ENCODE measurements at regions not wholly inside any gene's neighbourhood (a gene's known extent, or its start where the extent isn't known, plus 50 kb on each side); places are given as distances from the start of the nearest gene placed in this dataset.

- Histone ChIP-seq H3K4me3 (ENCODE audit: low read length in 2 of 2) (no peak overlapping the region), H3K27me3 (ENCODE audit: control insufficient read depth in 2 of 2, insufficient read depth in 2 of 2, low read length in 2 of 2) (no peaks in the 10 kb centered on the region), H3K36me3 (ENCODE audit: control insufficient read depth in 2 of 2, insufficient read depth in 2 of 2, low read length in 2 of 2) (no peaks in the 10 kb centered on the region), H3K9me3 (ENCODE audit: control insufficient read depth in 2 of 2, low read length in 2 of 2) (no peaks in the 10 kb centered on the region), H3K9ac (ENCODE audit: low read depth in 1 of 2, low read length in 2 of 2) (no peak overlapping the region), H3K27ac (ENCODE audit: low read depth in 2 of 2, low read length in 2 of 2) (no peak overlapping the region), H3K4me1 (ENCODE audit: control insufficient read depth in 2 of 2, insufficient read depth in 2 of 2, low read length in 2 of 2) (no peaks in the 10 kb centered on the region)
These were observed 579.2 kb upstream of the ZNF462 start for GRCh38 chr9:106283769-106284168.

- no peaks in the 10 kb centered on the region for H3K4me1 ChIP-seq (ENCODE audit: control insufficient read depth in 2 of 2, insufficient read depth in 2 of 2, low read length in 2 of 2)
- no peak overlapping the region for H3K27ac ChIP-seq (ENCODE audit: low read depth in 2 of 2, low read length in 2 of 2)
- H3K27me3 ChIP-seq (ENCODE audit: control insufficient read depth in 2 of 2, insufficient read depth in 2 of 2, low read length in 2 of 2) = no peaks in the 10 kb centered on the region
- no peaks in the 10 kb centered on the region for H3K9me3 ChIP-seq (ENCODE audit: control insufficient read depth in 2 of 2, low read length in 2 of 2)
- no peak overlapping the region for H3K4me3 ChIP-seq (ENCODE audit: low read length in 2 of 2)
- H3K36me3 ChIP-seq (ENCODE audit: control insufficient read depth in 2 of 2, insufficient read depth in 2 of 2, low read length in 2 of 2) = no peaks in the 10 kb centered on the region
- H3K9ac ChIP-seq (ENCODE audit: low read depth in 1 of 2, low read length in 2 of 2) = no peak overlapping the region
These were observed 578.7 kb upstream of the ZNF462 start for GRCh38 chr9:106284296-106284695.

- Histone ChIP-seq H3K27me3 (ENCODE audit: control insufficient read depth in 2 of 2, insufficient read depth in 2 of 2, low read length in 2 of 2) (no peaks in the 10 kb centered on the region), H3K36me3 (ENCODE audit: control insufficient read depth in 2 of 2, insufficient read depth in 2 of 2, low read length in 2 of 2) (no peaks in the 10 kb centered on the region), H3K4me3 (ENCODE audit: low read length in 2 of 2) (no peak overlapping the region), H3K9ac (ENCODE audit: low read depth in 1 of 2, low read length in 2 of 2) (no peak overlapping the region), H3K27ac (ENCODE audit: low read depth in 2 of 2, low read length in 2 of 2) (no peak overlapping the region), H3K4me1 (ENCODE audit: control insufficient read depth in 2 of 2, insufficient read depth in 2 of 2, low read length in 2 of 2) (no peaks in the 10 kb centered on the region), H3K9me3 (ENCODE audit: control insufficient read depth in 2 of 2, low read length in 2 of 2) (no peaks in the 10 kb centered on the region)
These were observed 576.7 kb upstream of the ZNF462 start for GRCh38 chr9:106286249-106286648.

GRCh38 chr9:106287091-106287631 lies 575.8 kb upstream of the ZNF462 start:
- no peaks in the 10 kb centered on the region for H3K27me3 ChIP-seq (ENCODE audit: control insufficient read depth in 2 of 2, insufficient read depth in 2 of 2, low read length in 2 of 2)
- H3K4me1 ChIP-seq (ENCODE audit: control insufficient read depth in 2 of 2, insufficient read depth in 2 of 2, low read length in 2 of 2) = no peaks in the 10 kb centered on the region
- no peaks in the 10 kb centered on the region for H3K9me3 ChIP-seq (ENCODE audit: control insufficient read depth in 2 of 2, low read length in 2 of 2)
- H3K4me3 ChIP-seq (ENCODE audit: low read length in 2 of 2) = peak overlapping the region in 1 of 2 donors; percentile 43
- no peak overlapping the region for H3K27ac ChIP-seq (ENCODE audit: low read depth in 2 of 2, low read length in 2 of 2)
- no peak overlapping the region for H3K9ac ChIP-seq (ENCODE audit: low read depth in 1 of 2, low read length in 2 of 2)
- no peaks in the 10 kb centered on the region for H3K36me3 ChIP-seq (ENCODE audit: control insufficient read depth in 2 of 2, insufficient read depth in 2 of 2, low read length in 2 of 2)

GRCh38 chr9:106287731-106288130 lies 575.2 kb upstream of the ZNF462 start:
- no peak overlapping the region for H3K9ac ChIP-seq (ENCODE audit: low read depth in 1 of 2, low read length in 2 of 2)
- no peaks in the 10 kb centered on the region for H3K4me1 ChIP-seq (ENCODE audit: control insufficient read depth in 2 of 2, insufficient read depth in 2 of 2, low read length in 2 of 2)
- H3K4me3 ChIP-seq (ENCODE audit: low read length in 2 of 2) = no peak overlapping the region
- H3K9me3 ChIP-seq (ENCODE audit: control insufficient read depth in 2 of 2, low read length in 2 of 2) = no peaks in the 10 kb centered on the region
- no peak overlapping the region for H3K27ac ChIP-seq (ENCODE audit: low read depth in 2 of 2, low read length in 2 of 2)
- no peaks in the 10 kb centered on the region for H3K36me3 ChIP-seq (ENCODE audit: control insufficient read depth in 2 of 2, insufficient read depth in 2 of 2, low read length in 2 of 2)
- no peaks in the 10 kb centered on the region for H3K27me3 ChIP-seq (ENCODE audit: control insufficient read depth in 2 of 2, insufficient read depth in 2 of 2, low read length in 2 of 2)

- Histone ChIP-seq H3K9ac (ENCODE audit: low read depth in 1 of 2, low read length in 2 of 2) (no peak overlapping the region), H3K9me3 (ENCODE audit: control insufficient read depth in 2 of 2, low read length in 2 of 2) (no peaks in the 10 kb centered on the region), H3K27ac (ENCODE audit: low read depth in 2 of 2, low read length in 2 of 2) (no peak overlapping the region), H3K36me3 (ENCODE audit: control insufficient read depth in 2 of 2, insufficient read depth in 2 of 2, low read length in 2 of 2) (no peaks in the 10 kb centered on the region), H3K27me3 (ENCODE audit: control insufficient read depth in 2 of 2, insufficient read depth in 2 of 2, low read length in 2 of 2) (no peaks in the 10 kb centered on the region), H3K4me1 (ENCODE audit: control insufficient read depth in 2 of 2, insufficient read depth in 2 of 2, low read length in 2 of 2) (no peaks in the 10 kb centered on the region), H3K4me3 (ENCODE audit: low read length in 2 of 2) (no peak overlapping the region)
These were observed 574.3 kb upstream of the ZNF462 start for GRCh38 chr9:106288689-106289088.

GRCh38 chr9:106291786-106292185 lies 571.2 kb upstream of the ZNF462 start:
- Histone ChIP-seq H3K9ac (ENCODE audit: low read depth in 1 of 2, low read length in 2 of 2) (no peak overlapping the region), H3K9me3 (ENCODE audit: control insufficient read depth in 2 of 2, low read length in 2 of 2) (no peaks in the 10 kb centered on the region), H3K27ac (ENCODE audit: low read depth in 2 of 2, low read length in 2 of 2) (no peak overlapping the region), H3K4me3 (ENCODE audit: low read length in 2 of 2) (no peak overlapping the region), H3K36me3 (ENCODE audit: control insufficient read depth in 2 of 2, insufficient read depth in 2 of 2, low read length in 2 of 2) (no peaks in the 10 kb centered on the region), H3K27me3 (ENCODE audit: control insufficient read depth in 2 of 2, insufficient read depth in 2 of 2, low read length in 2 of 2) (no peaks in the 10 kb centered on the region), H3K4me1 (ENCODE audit: control insufficient read depth in 2 of 2, insufficient read depth in 2 of 2, low read length in 2 of 2) (no peaks in the 10 kb centered on the region)

- H3K27ac ChIP-seq (ENCODE audit: low read depth in 2 of 2, low read length in 2 of 2) = no peak overlapping the region
- no peaks in the 10 kb centered on the region for H3K9me3 ChIP-seq (ENCODE audit: control insufficient read depth in 2 of 2, low read length in 2 of 2)
- no peak overlapping the region for H3K9ac ChIP-seq (ENCODE audit: low read depth in 1 of 2, low read length in 2 of 2)
- H3K36me3 ChIP-seq (ENCODE audit: control insufficient read depth in 2 of 2, insufficient read depth in 2 of 2, low read length in 2 of 2) = no peaks in the 10 kb centered on the region
- no peaks in the 10 kb centered on the region for H3K4me1 ChIP-seq (ENCODE audit: control insufficient read depth in 2 of 2, insufficient read depth in 2 of 2, low read length in 2 of 2)
- H3K4me3 ChIP-seq (ENCODE audit: low read length in 2 of 2) = no peak overlapping the region
- H3K27me3 ChIP-seq (ENCODE audit: control insufficient read depth in 2 of 2, insufficient read depth in 2 of 2, low read length in 2 of 2) = no peaks in the 10 kb centered on the region
These were observed 566.5 kb upstream of the ZNF462 start for GRCh38 chr9:106296426-106296825.

- Histone ChIP-seq H3K9me3 (ENCODE audit: control insufficient read depth in 2 of 2, low read length in 2 of 2) (no peaks in the 10 kb centered on the region), H3K4me3 (ENCODE audit: low read length in 2 of 2) (no peak overlapping the region), H3K4me1 (ENCODE audit: control insufficient read depth in 2 of 2, insufficient read depth in 2 of 2, low read length in 2 of 2) (no peaks in the 10 kb centered on the region), H3K27me3 (ENCODE audit: control insufficient read depth in 2 of 2, insufficient read depth in 2 of 2, low read length in 2 of 2) (no peaks in the 10 kb centered on the region), H3K9ac (ENCODE audit: low read depth in 1 of 2, low read length in 2 of 2) (no peak overlapping the region), H3K27ac (ENCODE audit: low read depth in 2 of 2, low read length in 2 of 2) (no peak overlapping the region), H3K36me3 (ENCODE audit: control insufficient read depth in 2 of 2, insufficient read depth in 2 of 2, low read length in 2 of 2) (no peaks in the 10 kb centered on the region)
These were observed 564.0 kb upstream of the ZNF462 start for GRCh38 chr9:106298997-106299396.

GRCh38 chr9:106304401-106304920 lies 558.5 kb upstream of the ZNF462 start:
- H3K27ac ChIP-seq (ENCODE audit: low read depth in 2 of 2, low read length in 2 of 2) = no peak overlapping the region
- H3K9me3 ChIP-seq (ENCODE audit: control insufficient read depth in 2 of 2, low read length in 2 of 2) = no peaks in the 10 kb centered on the region
- H3K4me1 ChIP-seq (ENCODE audit: control insufficient read depth in 2 of 2, insufficient read depth in 2 of 2, low read length in 2 of 2) = no peaks in the 10 kb centered on the region
- no peaks in the 10 kb centered on the region for H3K27me3 ChIP-seq (ENCODE audit: control insufficient read depth in 2 of 2, insufficient read depth in 2 of 2, low read length in 2 of 2)
- no peak overlapping the region for H3K4me3 ChIP-seq (ENCODE audit: low read length in 2 of 2)
- no peak overlapping the region for H3K9ac ChIP-seq (ENCODE audit: low read depth in 1 of 2, low read length in 2 of 2)
- no peaks in the 10 kb centered on the region for H3K36me3 ChIP-seq (ENCODE audit: control insufficient read depth in 2 of 2, insufficient read depth in 2 of 2, low read length in 2 of 2)

Measured in mucosa of rectum (tissue), 2 donors.